GM13976 (cell line): ENCODE measurements at regions not wholly inside any gene's neighbourhood (a gene's known extent, or its start where the extent isn't known, plus 50 kb on each side); places are given as distances from the start of the nearest gene placed in this dataset.

ENCODE experiments used
- DNase-seq: peaks from one replicate; pipeline ENCODE4 v3.0.0; 2012; ENCODE audit warnings: low spot score
- CTCF ChIP-seq: IDR thresholded peaks from 2 replicates; pipeline ENCODE4 v1.5.1; 2012; ENCODE audit warnings: borderline replicate concordance, mild to moderate bottlenecking; ENCODE audit not compliant: insufficient read depth; ENCODE audit errors: extremely low read depth, missing control alignments, control extremely low read depth
- in situ Hi-C: fragments of 300-500 bp; cut with MboI; formaldehyde crosslinking; loops from one replicate; pipeline ENCODE4 v1.12.0; 2022; ENCODE audit warnings: low sequenced_read_pairs, mixed read lengths, inconsistent platforms; ENCODE audit not compliant: unreplicated experiment

- in situ Hi-C loops, result no loop called here
Measured at GRCh38 chr11:98616098-98616655, 404.6 kb upstream of the CNTN5 start.

GRCh38 chr11:98621767-98622166 lies 399.0 kb upstream of the CNTN5 start:
- DNase-seq, result no peak
- TF ChIP-seq CTCF, result no peak
- in situ Hi-C loops, result no loop called here

More at GRCh38 chr11:98616098-98616655, 404.6 kb upstream of the CNTN5 start:
- no peak for TF ChIP-seq CTCF
- DNase-seq, result no peak

- no peak for TF ChIP-seq CTCF
- in situ Hi-C loops, result no loop called here
- no peak for DNase-seq
Measured at GRCh38 chr11:98625526-98625925, 395.2 kb upstream of the CNTN5 start.

- no peak for TF ChIP-seq CTCF
- DNase-seq, result no peak
- in situ Hi-C loops, result no loop called here
Measured at GRCh38 chr11:98630736-98631135, 390.0 kb upstream of the CNTN5 start.

GRCh38 chr11:98657711-98658110 lies 363.0 kb upstream of the CNTN5 start:
- DNase-seq, result no peak
- TF ChIP-seq CTCF, result no peak
- in situ Hi-C loops, result no loop called here

DNA sequence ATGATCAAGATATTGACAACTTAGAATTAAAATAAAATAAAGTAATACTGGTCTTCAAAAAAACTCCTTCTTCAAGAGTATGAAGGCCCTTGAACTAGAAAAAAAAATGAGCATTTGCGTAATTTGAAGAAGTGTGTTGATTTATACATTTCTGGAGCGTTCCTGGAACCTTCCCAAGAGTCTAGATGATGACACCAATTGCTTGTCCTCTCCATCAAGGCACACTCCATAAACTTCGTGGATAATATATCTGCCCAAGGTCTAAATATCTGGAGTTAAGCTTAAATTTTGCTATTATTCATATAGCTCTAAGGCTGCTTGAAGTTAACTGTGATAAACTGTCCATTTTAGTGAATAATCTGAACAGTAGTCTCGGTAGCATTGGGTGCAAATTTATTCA lies 361.3 kb upstream of the CNTN5 start:
- in situ Hi-C loops, result no loop called here
- no peak for DNase-seq
- TF ChIP-seq CTCF, result no peak
